HG02678 (cell line): ENCODE measurements at regions not wholly inside any gene's neighbourhood (a gene's known extent, or its start where the extent isn't known, plus 50 kb on each side); places are given as distances from the start of the nearest gene placed in this dataset.

Experiments
- ATAC-seq: cut with Tn5 transposase; IDR thresholded peaks from one replicate; pipeline ENCODE4 v1.9.1; 2021; ENCODE audit warnings: mild to moderate bottlenecking, moderate library complexity; ENCODE audit not compliant: unreplicated experiment

GRCh38 chr2:189267925-189268579 is 88.5 kb upstream of the COL5A2 start:
- no peak for ATAC-seq

- ATAC-seq: no peak
These were observed 89.2 kb upstream of the COL5A2 start for GRCh38 chr2:189268763-189269162.

GRCh38 chr2:189273734-189274133 is 94.2 kb upstream of the COL5A2 start:
- no peak for ATAC-seq

- no peak for ATAC-seq
These were observed 94.8 kb upstream of the COL5A2 start for GRCh38 chr2:189274361-189274760.

- ATAC-seq: no peak
These were observed 96.7 kb upstream of the COL5A2 start for GRCh38 chr2:189276277-189276676.

GRCh38 chr2:189281201-189281600 is 101.6 kb upstream of the COL5A2 start:
- ATAC-seq: no peak

- no peak for ATAC-seq
These were observed 105.8 kb upstream of the COL5A2 start for GRCh38 chr2:189285349-189285748.

- ATAC-seq: no peak
These were observed 106.5 kb upstream of the COL5A2 start for GRCh38 chr2:189285962-189286645.

GRCh38 chr2:189287363-189287762 is 107.8 kb upstream of the COL5A2 start:
- ATAC-seq: no peak

- peak; percentile 67 for ATAC-seq
These were observed 108.5 kb upstream of the COL5A2 start for GRCh38 chr2:189287982-189288521.

- no peak for ATAC-seq
These were observed 111.9 kb upstream of the COL5A2 start for GRCh38 chr2:189291460-189291859.

- no peak for ATAC-seq
These were observed 113.6 kb upstream of the COL5A2 start for GRCh38 chr2:189293164-189293563.

- no peak for ATAC-seq
These were observed 117.9 kb upstream of the COL5A2 start for GRCh38 chr2:189297446-189297845.

- no peak for ATAC-seq
These were observed 118.5 kb upstream of the COL5A2 start for GRCh38 chr2:189298038-189298437.

GRCh38 chr2:189298481-189298880 is 118.9 kb upstream of the COL5A2 start:
- no peak for ATAC-seq

- no peak for ATAC-seq
These were observed 120.4 kb upstream of the COL5A2 start for GRCh38 chr2:189299974-189300373.

- no peak for ATAC-seq
These were observed 121.4 kb upstream of the COL5A2 start for GRCh38 chr2:189300916-189301315.

GRCh38 chr2:189302274-189302948 is 122.8 kb upstream of the COL5A2 start:
- ATAC-seq: no peak

GRCh38 chr2:189304360-189304759 is 124.8 kb upstream of the COL5A2 start:
- no peak for ATAC-seq

- no peak for ATAC-seq
These were observed 125.9 kb upstream of the COL5A2 start for GRCh38 chr2:189305291-189305943.

GRCh38 chr2:189306525-189306924 is 127.0 kb upstream of the COL5A2 start:
- no peak for ATAC-seq
